Pancreas (tissue), 10 donors: ENCODE measurements at regions not wholly inside any gene's neighbourhood (a gene's known extent, or its start where the extent isn't known, plus 50 kb on each side); places are given as distances from the start of the nearest gene placed in this dataset.
"Not testable (repeated sequence)": the region's sequence is repeated elsewhere in the genome, so short reads cannot be mapped to it uniquely, and the experiment has no call there.

ENCODE experiments used
- ATAC-seq, 4 donors: fragments of 200-7000 bp; cut with Tn5 transposase; one replicate each; pipeline versions ENCODE4 v1.8.0 to v1.9.1; 2020; ENCODE audit warnings: mild to moderate bottlenecking in 4 of 4, moderate library complexity in 4 of 4
- DNase-seq, 6 donors: peaks; one replicate each; pipeline ENCODE4 v3.0.0-alpha.2; 2020
- FAIRE-seq: peaks from 2 replicates; lab custom pipeline; 2012; peaks lifted over from hg19 to GRCh38; lab: Jason Lieb, UNC
- H3K27ac ChIP-seq, 4 donors: fragments of 200-600 bp; sonication (generic); 1 replicate in 3 of 4; 2 replicates in 1 of 4; pipeline versions ENCODE4 v1.5.0 to v1.8.0; 2020
- H3K27me3 ChIP-seq, 4 donors: fragments of 200-600 bp; one replicate each; pipeline ENCODE4 v1.8.0; 2021
- H3K36me3 ChIP-seq, 3 donors: fragments of 200-600 bp; sonication (generic) in 1 of 3; one replicate each; pipeline versions ENCODE4 v1.5.0 to v1.8.0; 2020 to 2021
- H3K4me1 ChIP-seq, 3 donors: fragments of 200-600 bp; one replicate each; pipeline ENCODE4 v1.8.0; 2021
- H3K4me3 ChIP-seq, 4 donors: fragments of 200-600 bp; sonication (generic) in 2 of 4; one replicate each; pipeline versions ENCODE4 v1.5.0 to v1.8.0; 2020 to 2021
- H3K9me3 ChIP-seq, 4 donors: fragments of 200-600 bp; one replicate each; pipeline ENCODE4 v1.8.0; 2021
- WGBS, 2 donors: extraction: QIAGEN DNeasy Blood & Tissue Kit; methylation state at CpG; one replicate each; pipeline ENCODE4 v1.1.7; 2013; 5-methylcytosine and 5-hydroxymethylcytosine counted together
- intact Hi-C, 3 donors: fragments of 100-400 bp; cut with DNase I; formaldehyde crosslinking; loops; one replicate each; pipeline versions ENCODE4 v1.11.1 to v1.14.2; 2022
- donor health status: healthy with polysubstance abuse.
- donor health status: DM: no; HTN: no; CAD: no; lungs with moderate emphysema.
- donor health status: DM: no; HTN: no; CAD: no.
- donor health status: control.
- donor health status: control.
- donor health status: Bipolar disorder and iron deficiency.
- donor health status: DM: yes; HTN: yes; CAD: no.
- donor health status: DM: no; HTN: no; CAD: no.
- donor health status: DM: no; HTN: no; CAD: no.
- donor health status: DM: yes; HTN: yes; CAD: no.

DNA sequence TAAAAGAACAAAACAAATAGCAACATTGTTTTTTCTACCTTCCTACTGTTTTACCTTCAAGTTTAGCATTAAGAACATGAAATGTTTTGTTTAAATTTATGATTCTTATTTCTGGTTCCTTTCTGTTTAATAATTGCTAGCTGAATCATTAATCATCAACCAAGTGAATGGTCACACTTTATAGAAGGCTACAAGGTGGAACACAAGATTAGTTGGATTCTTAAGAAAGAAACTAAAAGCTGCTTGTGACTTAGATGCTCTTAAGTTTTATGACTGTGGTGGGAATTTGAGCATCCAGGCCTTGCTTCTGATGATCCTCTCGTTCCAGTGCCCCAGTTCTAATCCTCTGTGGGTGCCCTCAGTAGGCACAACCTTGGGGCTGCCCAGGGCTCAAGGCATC lies 947.5 kb upstream of the DEFB115 start:
- H3K9me3 ChIP-seq, H3K4me3 ChIP-seq, ATAC-seq, FAIRE-seq, H3K4me1 ChIP-seq, DNase-seq, intact Hi-C loops, H3K36me3 ChIP-seq, H3K27me3 ChIP-seq: not testable (repeated sequence)
- 0 to 17% methylated on average over 1 of the region's 1 CpG for WGBS, 2 donors
- peak overlapping the region in 2 of 4 donors; percentile 8 to 11 for H3K27ac ChIP-seq

DNA sequence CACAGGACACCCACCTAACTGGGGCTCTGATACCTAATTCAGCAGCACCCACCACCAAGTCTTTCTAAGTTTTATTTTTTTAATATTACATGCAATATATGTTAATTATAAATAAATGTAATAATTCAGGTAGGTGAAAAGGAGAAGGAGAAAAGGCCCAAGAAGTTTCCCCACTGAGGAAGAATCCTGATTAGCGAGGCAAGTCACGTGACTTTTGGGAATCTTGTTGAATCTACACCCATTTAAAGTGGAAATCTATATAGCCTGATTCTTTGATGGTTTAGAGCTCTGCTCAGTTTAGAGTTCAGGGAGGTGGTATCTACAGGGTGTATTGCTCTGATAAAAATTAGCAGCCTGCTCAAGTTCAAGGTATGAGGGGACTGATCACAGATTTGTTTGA lies 947.1 kb upstream of the DEFB115 start:
- H3K27me3 ChIP-seq, intact Hi-C loops, H3K4me3 ChIP-seq, H3K4me1 ChIP-seq, FAIRE-seq, H3K36me3 ChIP-seq, DNase-seq, ATAC-seq, H3K9me3 ChIP-seq: not testable (repeated sequence)
- H3K27ac ChIP-seq, result peak overlapping the region in 2 of 4 donors; percentile 8 to 11
- WGBS, 2 donors, result 77 to 79% methylated on average over 2 of the region's 2 CpGs

DNA sequence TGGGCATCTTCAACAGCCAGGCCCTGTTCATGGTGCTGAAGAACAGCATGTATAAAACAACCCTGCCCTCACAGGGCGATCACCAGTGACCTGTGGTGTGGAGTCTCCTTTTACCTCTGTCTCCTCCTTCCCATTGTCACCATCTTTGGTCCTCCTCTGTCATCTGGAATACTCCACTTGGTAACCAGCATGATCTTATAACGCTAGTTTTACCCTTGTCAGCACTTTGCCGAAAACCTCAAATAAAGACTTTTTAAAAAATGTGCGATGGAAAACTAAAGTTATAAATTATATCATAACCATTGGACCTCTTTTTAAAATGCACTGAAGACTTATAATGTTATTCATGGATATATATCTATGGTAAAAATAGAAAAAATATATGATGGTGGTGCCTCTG lies 945.2 kb upstream of the DEFB115 start:
- ATAC-seq, H3K9me3 ChIP-seq, H3K36me3 ChIP-seq, H3K4me3 ChIP-seq, H3K27ac ChIP-seq, intact Hi-C loops, DNase-seq, H3K27me3 ChIP-seq, H3K4me1 ChIP-seq: not testable (repeated sequence)
- peak; percentile 5 for FAIRE-seq
- 87 to 92% methylated on average over 4 of the region's 4 CpGs for WGBS, 2 donors

DNA sequence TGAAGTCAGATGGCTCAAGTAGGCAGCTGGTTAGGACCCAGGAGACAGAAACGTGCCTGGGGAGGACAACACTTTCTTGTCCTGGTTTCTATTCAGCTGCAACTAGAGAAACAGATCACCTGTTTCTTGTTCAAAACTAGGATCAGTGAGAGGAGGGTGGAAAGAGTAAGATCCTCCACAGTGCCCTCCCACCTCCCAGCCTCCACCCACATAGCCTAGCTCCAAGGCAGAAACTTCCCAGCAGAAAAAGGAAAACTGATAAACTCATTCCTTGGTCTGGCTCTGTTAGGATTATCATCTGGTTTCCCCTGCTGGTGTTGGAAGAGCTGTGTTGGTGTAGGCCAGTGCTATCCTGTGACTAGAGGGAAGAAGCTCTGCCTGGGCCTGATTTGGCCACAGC lies 943.8 kb upstream of the DEFB115 start:
- H3K36me3 ChIP-seq, H3K4me1 ChIP-seq, intact Hi-C loops, ATAC-seq, H3K27me3 ChIP-seq, H3K4me3 ChIP-seq, DNase-seq, FAIRE-seq, H3K27ac ChIP-seq, H3K9me3 ChIP-seq: not testable (repeated sequence)
- WGBS, 2 donors, result 41 to 45% methylated on average over 1 of the region's 1 CpG

DNA sequence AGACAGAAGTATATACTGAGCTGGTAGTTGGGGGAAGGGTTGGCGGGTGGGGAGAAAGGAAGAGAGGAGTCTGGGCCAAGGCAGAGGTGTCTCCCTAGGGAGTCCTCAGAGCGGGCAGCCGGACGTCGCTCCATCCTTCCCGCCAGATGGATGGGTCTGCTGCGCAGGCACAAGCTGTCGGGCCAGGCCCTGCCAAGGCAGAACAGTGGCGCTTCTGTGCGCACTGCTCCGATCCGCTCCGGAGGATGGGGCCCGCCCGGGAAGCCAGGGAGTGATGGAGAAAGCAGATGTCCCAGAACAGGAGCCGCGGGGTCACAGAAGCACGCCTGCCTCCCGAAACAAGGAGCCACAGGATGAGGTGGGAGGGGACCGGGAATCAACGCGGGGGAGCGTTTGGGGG lies 941.4 kb upstream of the DEFB115 start:
- H3K27ac ChIP-seq, intact Hi-C loops, H3K36me3 ChIP-seq, H3K27me3 ChIP-seq, H3K9me3 ChIP-seq, ATAC-seq, FAIRE-seq, DNase-seq, H3K4me3 ChIP-seq, H3K4me1 ChIP-seq: not testable (repeated sequence)
- WGBS, 2 donors, result 21 to 32% methylated on average over 23 of the region's 23 CpGs

DNA sequence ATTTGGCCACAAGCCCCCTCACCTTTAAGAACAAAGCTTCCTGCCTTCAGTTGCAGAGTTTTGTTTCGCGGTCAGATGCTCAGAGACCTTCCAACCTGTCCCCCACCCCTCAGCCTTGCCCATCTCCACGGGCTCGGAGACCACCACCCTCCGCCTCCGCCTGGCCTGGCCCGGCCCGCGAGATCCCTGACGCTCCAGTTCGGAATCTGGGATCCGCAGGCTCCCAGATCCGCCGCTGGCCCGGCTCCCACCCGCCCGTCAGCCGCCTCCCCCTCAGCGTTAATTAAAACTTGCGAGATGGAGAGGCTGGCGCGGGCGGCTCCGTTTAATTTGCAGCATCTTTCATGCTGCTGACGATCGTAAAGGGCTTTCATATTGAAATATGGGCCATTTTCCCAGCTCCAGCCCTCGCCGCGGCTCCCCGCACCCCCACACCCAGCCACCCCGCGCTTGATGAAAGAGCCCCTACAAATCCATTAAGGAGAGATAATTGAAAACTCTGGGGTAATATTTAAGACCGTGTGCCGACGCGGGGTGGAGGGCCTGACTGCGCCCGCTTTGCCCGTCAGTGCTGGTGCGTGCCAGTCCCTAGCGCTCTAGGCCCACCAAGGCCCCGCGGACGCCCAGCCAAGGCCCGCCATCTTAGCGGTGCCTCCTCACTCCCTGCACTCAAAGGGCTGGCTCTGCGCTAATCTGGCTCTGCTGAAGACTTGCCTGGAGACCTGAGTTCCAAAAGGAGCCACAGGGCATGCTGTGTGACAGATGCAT lies 940.7 kb upstream of the DEFB115 start:
- H3K4me3 ChIP-seq, H3K36me3 ChIP-seq, ATAC-seq, H3K4me1 ChIP-seq, FAIRE-seq, H3K27ac ChIP-seq, H3K9me3 ChIP-seq, DNase-seq, intact Hi-C loops, H3K27me3 ChIP-seq: not testable (repeated sequence)
- 22 to 39% methylated on average over 47 of the region's 47 CpGs for WGBS, 2 donors

DNA sequence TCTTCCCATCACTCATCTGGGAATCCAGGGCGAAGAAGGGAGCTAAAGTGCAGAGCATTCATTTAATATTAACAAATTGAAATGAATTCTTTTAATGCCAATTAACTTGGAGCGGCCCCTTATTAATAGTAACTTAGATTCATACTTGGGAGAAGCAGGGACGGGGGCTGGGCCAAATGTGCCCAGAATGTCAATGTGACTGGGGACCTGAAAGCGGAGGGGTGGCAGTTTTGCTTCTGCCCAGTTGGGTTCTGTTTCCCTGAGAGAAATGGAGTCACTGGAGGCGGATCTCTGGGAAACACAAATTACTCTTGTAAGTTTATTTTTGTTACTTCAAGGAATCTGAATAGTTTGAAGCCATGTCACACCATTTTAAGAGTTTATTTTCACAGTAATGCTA lies 923.7 kb upstream of the DEFB115 start:
- FAIRE-seq, H3K27ac ChIP-seq, intact Hi-C loops, DNase-seq, H3K4me3 ChIP-seq, H3K36me3 ChIP-seq, ATAC-seq, H3K27me3 ChIP-seq, H3K4me1 ChIP-seq, H3K9me3 ChIP-seq: not testable (repeated sequence)
- 73 to 76% methylated on average over 5 of the region's 5 CpGs for WGBS, 2 donors

DNA sequence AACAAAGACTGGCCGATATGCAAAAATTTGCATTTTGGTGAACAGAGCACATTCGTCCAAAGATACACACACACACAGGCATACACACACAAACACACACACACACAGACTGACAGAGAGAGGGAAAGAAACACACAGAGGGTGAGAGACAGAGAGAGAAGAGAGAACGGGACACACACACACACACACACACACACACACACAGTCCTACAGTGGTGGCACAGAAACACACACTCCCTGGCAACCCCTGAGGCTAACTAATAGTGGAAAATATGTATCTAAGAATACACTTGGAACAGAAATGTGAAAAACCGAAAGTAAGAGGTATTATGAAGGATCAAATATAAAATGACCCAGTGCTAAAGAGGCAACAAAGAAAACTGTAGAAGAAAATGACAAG lies 919.9 kb upstream of the DEFB115 start:
- DNase-seq, ATAC-seq, H3K4me3 ChIP-seq, H3K27me3 ChIP-seq, H3K27ac ChIP-seq, FAIRE-seq, intact Hi-C loops, H3K9me3 ChIP-seq, H3K4me1 ChIP-seq, H3K36me3 ChIP-seq: not testable (repeated sequence)
- WGBS, 2 donors, result 49 to 62% methylated on average over 4 of the region's 4 CpGs

DNA sequence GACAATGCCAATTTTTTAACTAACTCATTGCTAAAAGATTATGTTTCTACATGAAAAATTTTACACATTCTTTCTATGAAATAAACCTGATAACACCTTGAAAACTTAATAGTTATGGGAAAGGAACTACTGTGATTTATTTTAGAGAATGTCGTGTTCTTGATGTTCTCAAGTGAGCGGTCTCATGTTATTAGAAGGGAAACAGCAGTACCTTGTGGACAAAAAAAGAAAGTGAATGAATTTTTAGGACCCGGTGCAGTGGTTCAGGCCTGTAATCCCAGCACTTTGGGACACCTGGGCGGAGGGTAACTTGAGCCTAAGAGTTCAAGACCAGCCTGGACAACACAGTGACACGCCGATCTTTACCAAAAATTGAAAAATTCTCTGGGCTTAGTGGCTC lies 908.5 kb upstream of the DEFB115 start:
- intact Hi-C loops, result not testable (repeated sequence)

More for the DNA sequence above, 908.5 kb upstream of the DEFB115 start:
- H3K4me3 ChIP-seq, H3K36me3 ChIP-seq, H3K4me1 ChIP-seq, ATAC-seq, DNase-seq, H3K27ac ChIP-seq, H3K27me3 ChIP-seq, FAIRE-seq, H3K9me3 ChIP-seq: not testable (repeated sequence)
- 39 to 69% methylated on average over 6 of the region's 6 CpGs for WGBS, 2 donors
